GM12878 (cell line): ENCODE measurements at regions not wholly inside any gene's neighbourhood (a gene's known extent, or its start where the extent isn't known, plus 50 kb on each side); places are given as distances from the start of the nearest gene placed in this dataset.

Experiments
- ATAC-seq: fragments of 200-7000 bp; cut with Tn5 transposase; 3 replicates; pipeline ENCODE4 v1.9.1; 2020; ENCODE audit warnings: mild to moderate bottlenecking, moderate library complexity
- BruUV-seq: library from RNA; stranded (reverse); fragments of 400-500 nt; replicated peaks from 2 replicates; lab custom pipeline; 2021; lab: Mats Ljungman, UMichigan
- CTCF ChIA-PET: fragments of 300-600 bp; sonication (Branson Sonifier 250); formaldehyde crosslinking; extraction: SDS; loops from one replicate; lab custom pipeline; 2021; ENCODE audit warnings: inconsistent platforms; lab: Yijun Ruan, JAX
- POLR2A ChIA-PET: fragments of 350-600 bp; formaldehyde crosslinking; extraction: SDS; loops from one replicate; lab custom pipeline; 2021; ENCODE audit warnings: inconsistent platforms; lab: Charles Lee
- RAD21 ChIA-PET: fragments of 300-600 bp; sonication (Branson Sonifier 250); formaldehyde crosslinking; loops from one replicate; lab custom pipeline; 2023; ENCODE audit warnings: antibody characterized with exemption; ENCODE audit not compliant: unreplicated experiment; lab: Charles Lee
- SMC1A ChIA-PET: fragments of 300-600 bp; sonication (Branson Sonifier 250); formaldehyde crosslinking; loops from one replicate; lab custom pipeline; 2023; ENCODE audit not compliant: unreplicated experiment, uncharacterized antibody; lab: Charles Lee
- DNase-seq: peaks from one replicate; pipeline ENCODE4 v3.0.0-alpha.2; 2011; ENCODE audit warnings: low read depth, low spot score
- FAIRE-seq: peaks from 3 replicates; lab custom pipeline; 2011; peaks lifted over from hg19 to GRCh38; lab: Jason Lieb, UNC
- H2AFZ ChIP-seq: 2 replicates; pipeline ENCODE4 v1.6.0; 2011; ENCODE audit warnings: low read depth, low read length, control low read depth; ENCODE audit not compliant: control insufficient read depth
- H3K27ac ChIP-seq: 2 replicates; pipeline ENCODE4 v1.5.1; 2011; ENCODE audit warnings: control low read depth; ENCODE audit not compliant: control insufficient read depth, insufficient read depth
- H3K27me3 ChIP-seq, 2 experiments: replicated peaks in 1 of 2; 2 replicates each; pipeline versions ENCODE4 v1.6.0 to v1.6.1; 2011; ENCODE audit warnings: low read length in 1 of 2; ENCODE audit not compliant: control insufficient read depth in 2 of 2, insufficient read depth in 2 of 2
- H3K36me3 ChIP-seq, 2 experiments: 2 replicates each; pipeline ENCODE4 v1.5.1; 2011; ENCODE audit warnings: low read length in 1 of 2; ENCODE audit not compliant: control insufficient read depth in 2 of 2, insufficient read depth in 2 of 2
- H3K4me1 ChIP-seq: 2 replicates; pipeline ENCODE4 v1.6.1; 2011; ENCODE audit warnings: mild to moderate bottlenecking, low read length, moderate library complexity, mixed read lengths; ENCODE audit not compliant: control insufficient read depth, insufficient read depth
- H3K4me2 ChIP-seq: 2 replicates; pipeline ENCODE4 v1.6.0; 2011; ENCODE audit warnings: control low read depth; ENCODE audit not compliant: control insufficient read depth, insufficient read depth
- H3K4me3 ChIP-seq: fragments of 200-600 bp; sonication (generic); 2 replicates; pipeline ENCODE4 v1.5.1; 2016
- H3K79me2 ChIP-seq: 2 replicates; pipeline ENCODE4 v1.6.0; 2011; ENCODE audit warnings: low read length; ENCODE audit not compliant: control insufficient read depth, insufficient read depth
- H3K9ac ChIP-seq: 2 replicates; pipeline ENCODE4 v1.8.0; 2011; ENCODE audit warnings: low read length, control low read depth, mixed read lengths; ENCODE audit not compliant: control insufficient read depth, insufficient read depth
- H3K9me3 ChIP-seq: replicated peaks from 3 replicates; pipeline ENCODE4 v1.5.1; 2011; ENCODE audit warnings: mild to moderate bottlenecking, low read length; ENCODE audit not compliant: control insufficient read depth, insufficient read depth
- H4K20me1 ChIP-seq: 2 replicates; pipeline ENCODE4 v1.6.0; 2011; ENCODE audit not compliant: control insufficient read depth, insufficient read depth
- BCL11A ChIP-seq: IDR thresholded peaks from 2 replicates; pipeline ENCODE4 v1.6.1; 2011; ENCODE audit warnings: low read depth, low read length
- BMI1 ChIP-seq: fragments of 450-650 bp; IDR thresholded peaks from 2 replicates; pipeline ENCODE4 v1.6.1; 2016; ENCODE audit warnings: mild to moderate bottlenecking, moderate library complexity, borderline replicate concordance
- CUX1 ChIP-seq: IDR thresholded peaks from 2 replicates; pipeline ENCODE4 v1.6.1; 2012; ENCODE audit warnings: improper control_type of control experiment, low read depth, low read length; ENCODE audit not compliant: insufficient replicate concordance
- LARP7 ChIP-seq: fragments of 450-650 bp; IDR thresholded peaks from 2 replicates; pipeline ENCODE4 v1.6.1; 2017; ENCODE audit warnings: mild to moderate bottlenecking
- NFXL1 ChIP-seq: fragments of 450-650 bp; IDR thresholded peaks from 2 replicates; pipeline ENCODE4 v1.6.1; 2017; ENCODE audit warnings: antibody characterized with exemption, mild to moderate bottlenecking, borderline replicate concordance
- SP1 ChIP-seq: IDR thresholded peaks from one replicate; pipeline ENCODE4 v1.6.1; 2011; ENCODE audit warnings: low read depth, low read length
- TCF12 ChIP-seq: IDR thresholded peaks from 2 replicates; pipeline ENCODE4 v1.6.1; 2011; ENCODE audit warnings: low read depth, mild to moderate bottlenecking, low read length
- WGBS: methylation state at CpG from one replicate; pipeline ENCODE4 v1.1.6; 2016; ENCODE audit warnings: low lambda C conversion rate; ENCODE audit not compliant: insufficient replicate concordance, insufficient coverage; ENCODE audit errors: missing lambda C conversion rate; 5-methylcytosine and 5-hydroxymethylcytosine counted together
- in situ Hi-C: fragments of 300-500 bp; cut with MboI; formaldehyde crosslinking; loops from 9 replicates; pipeline ENCODE4 v1.14.3; 2018; ENCODE audit warnings: mixed read lengths
- intact Hi-C: fragments of 100-400 bp; cut with micrococcal nuclease; formaldehyde crosslinking; loops from one replicate; pipeline ENCODE4 v1.14.2; 2022; ENCODE audit not compliant: unreplicated experiment
- TF ChIP-seq, protein P1 (sequence below): fragments of 450-650 bp; IDR thresholded peaks from 2 replicates; pipeline ENCODE4 v1.6.1; 2018; ENCODE audit warnings: mild to moderate bottlenecking, low read depth, moderate library complexity; ENCODE audit not compliant: partially characterized antibody
- TF ChIP-seq, protein P2 (sequence below): IDR thresholded peaks from 2 replicates; pipeline ENCODE4 v1.6.1; 2012; ENCODE audit warnings: mild to moderate bottlenecking, low read depth, low read length

GRCh38 chr1:228929476-228930027, 194.3 kb downstream of the RHOU start (continued):
- TF ChIP-seq NFXL1 (no peak), SP1 (no peak), BMI1 (no peak)
- TF ChIP-seq, protein P1, sequence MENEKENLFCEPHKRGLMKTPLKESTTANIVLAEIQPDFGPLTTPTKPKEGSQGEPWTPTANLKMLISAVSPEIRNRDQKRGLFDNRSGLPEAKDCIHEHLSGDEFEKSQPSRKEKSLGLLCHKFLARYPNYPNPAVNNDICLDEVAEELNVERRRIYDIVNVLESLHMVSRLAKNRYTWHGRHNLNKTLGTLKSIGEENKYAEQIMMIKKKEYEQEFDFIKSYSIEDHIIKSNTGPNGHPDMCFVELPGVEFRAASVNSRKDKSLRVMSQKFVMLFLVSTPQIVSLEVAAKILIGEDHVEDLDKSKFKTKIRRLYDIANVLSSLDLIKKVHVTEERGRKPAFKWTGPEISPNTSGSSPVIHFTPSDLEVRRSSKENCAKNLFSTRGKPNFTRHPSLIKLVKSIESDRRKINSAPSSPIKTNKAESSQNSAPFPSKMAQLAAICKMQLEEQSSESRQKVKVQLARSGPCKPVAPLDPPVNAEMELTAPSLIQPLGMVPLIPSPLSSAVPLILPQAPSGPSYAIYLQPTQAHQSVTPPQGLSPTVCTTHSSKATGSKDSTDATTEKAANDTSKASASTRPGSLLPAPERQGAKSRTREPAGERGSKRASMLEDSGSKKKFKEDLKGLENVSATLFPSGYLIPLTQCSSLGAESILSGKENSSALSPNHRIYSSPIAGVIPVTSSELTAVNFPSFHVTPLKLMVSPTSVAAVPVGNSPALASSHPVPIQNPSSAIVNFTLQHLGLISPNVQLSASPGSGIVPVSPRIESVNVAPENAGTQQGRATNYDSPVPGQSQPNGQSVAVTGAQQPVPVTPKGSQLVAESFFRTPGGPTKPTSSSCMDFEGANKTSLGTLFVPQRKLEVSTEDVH: no peak
- TF ChIP-seq, all 136 proteins: peak for 0

DNA sequence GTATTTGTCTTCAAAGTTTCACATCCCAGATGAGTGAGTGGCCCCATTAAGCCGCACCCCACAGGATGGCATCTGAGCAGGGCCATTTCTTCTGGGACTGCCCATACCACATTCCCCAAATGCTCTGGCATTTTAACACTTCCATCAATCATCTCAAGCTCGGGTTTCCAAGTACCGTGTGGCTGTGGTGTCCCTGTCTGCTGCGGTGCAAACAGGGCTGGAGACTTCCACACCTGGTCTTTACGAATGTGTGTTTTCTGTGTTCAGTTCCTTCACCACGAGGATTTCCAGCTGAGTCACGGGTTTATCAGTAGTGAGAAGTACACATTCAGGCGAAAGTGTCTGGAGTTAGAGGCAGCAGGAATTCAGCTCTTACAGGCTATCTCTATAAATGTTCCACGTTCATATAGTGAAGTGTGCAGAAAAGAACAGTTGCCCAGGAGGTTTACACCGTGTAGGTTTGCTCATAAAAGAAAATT, 195.2 kb downstream of the RHOU start:
- H4K20me1 ChIP-seq: no peaks in the 10 kb centered on the region
- no peaks in the 10 kb centered on the region for H3K36me3 ChIP-seq
- no TSS peak for BruUV-seq
- no peaks in the 10 kb centered on the region; the same call in 1 of the 3 replicates for H3K9me3 ChIP-seq
- no peaks in the 10 kb centered on the region for H3K4me1 ChIP-seq
- in situ Hi-C loops: no loop called here
- intact Hi-C loops: no loop called here
- no peak for FAIRE-seq
- ChIA-PET SMC1A (interaction anchor here (0.6 kb wide), 1 partner anchor 178 kb away, joined by 3 read pairs; no protein-coding TSS in a partner anchor), POLR2A (interaction anchor here (0.6 kb wide), 1 partner anchor 83 kb away, joined by 3 read pairs; no protein-coding TSS in a partner anchor), RAD21 (no interaction called here), CTCF (interaction anchor here (0.6 kb wide), 1 partner anchor 17 kb away, joined by 3 read pairs; no protein-coding TSS in a partner anchor)
- H3K27me3 ChIP-seq: no peaks in the 10 kb centered on the region; a peak in 2 of 4 replicates
- no peak for DNase-seq
- no peak overlapping the region for H2AFZ ChIP-seq
- 6% methylated on average over 10 of the region's 10 CpGs for WGBS
- H3K4me2 ChIP-seq: no peak overlapping the region
- H3K79me2 ChIP-seq: no peaks in the 10 kb centered on the region
- H3K27ac ChIP-seq: no peak overlapping the region
- ATAC-seq: no peak
- H3K9ac ChIP-seq: no peak overlapping the region
- H3K4me3 ChIP-seq: no peak overlapping the region
- TF ChIP-seq, protein P2, sequence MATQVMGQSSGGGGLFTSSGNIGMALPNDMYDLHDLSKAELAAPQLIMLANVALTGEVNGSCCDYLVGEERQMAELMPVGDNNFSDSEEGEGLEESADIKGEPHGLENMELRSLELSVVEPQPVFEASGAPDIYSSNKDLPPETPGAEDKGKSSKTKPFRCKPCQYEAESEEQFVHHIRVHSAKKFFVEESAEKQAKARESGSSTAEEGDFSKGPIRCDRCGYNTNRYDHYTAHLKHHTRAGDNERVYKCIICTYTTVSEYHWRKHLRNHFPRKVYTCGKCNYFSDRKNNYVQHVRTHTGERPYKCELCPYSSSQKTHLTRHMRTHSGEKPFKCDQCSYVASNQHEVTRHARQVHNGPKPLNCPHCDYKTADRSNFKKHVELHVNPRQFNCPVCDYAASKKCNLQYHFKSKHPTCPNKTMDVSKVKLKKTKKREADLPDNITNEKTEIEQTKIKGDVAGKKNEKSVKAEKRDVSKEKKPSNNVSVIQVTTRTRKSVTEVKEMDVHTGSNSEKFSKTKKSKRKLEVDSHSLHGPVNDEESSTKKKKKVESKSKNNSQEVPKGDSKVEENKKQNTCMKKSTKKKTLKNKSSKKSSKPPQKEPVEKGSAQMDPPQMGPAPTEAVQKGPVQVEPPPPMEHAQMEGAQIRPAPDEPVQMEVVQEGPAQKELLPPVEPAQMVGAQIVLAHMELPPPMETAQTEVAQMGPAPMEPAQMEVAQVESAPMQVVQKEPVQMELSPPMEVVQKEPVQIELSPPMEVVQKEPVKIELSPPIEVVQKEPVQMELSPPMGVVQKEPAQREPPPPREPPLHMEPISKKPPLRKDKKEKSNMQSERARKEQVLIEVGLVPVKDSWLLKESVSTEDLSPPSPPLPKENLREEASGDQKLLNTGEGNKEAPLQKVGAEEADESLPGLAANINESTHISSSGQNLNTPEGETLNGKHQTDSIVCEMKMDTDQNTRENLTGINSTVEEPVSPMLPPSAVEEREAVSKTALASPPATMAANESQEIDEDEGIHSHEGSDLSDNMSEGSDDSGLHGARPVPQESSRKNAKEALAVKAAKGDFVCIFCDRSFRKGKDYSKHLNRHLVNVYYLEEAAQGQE: no peak
- TF ChIP-seq LARP7 (no peak), CUX1 (no peak), BCL11A (no peak), TCF12 (no peak)
